Neural progenitor cell (in vitro differentiated cells): ENCODE measurements at regions not wholly inside any gene's neighbourhood (a gene's known extent, or its start where the extent isn't known, plus 50 kb on each side); places are given as distances from the start of the nearest gene placed in this dataset.

Experiments
- DNase-seq: peaks from one replicate; pipeline ENCODE4 v3.0.0-alpha.2; 2016; ENCODE audit warnings: low spot score
- H2AFZ ChIP-seq: fragments of 200-600 bp; sonication (generic); replicated peaks from 2 replicates; pipeline ENCODE4 v1.6.1; 2016; ENCODE audit warnings: antibody characterized with exemption
- H3F3A ChIP-seq: fragments of 200-600 bp; sonication (generic); 2 replicates; pipeline ENCODE4 v1.6.1; 2016; ENCODE audit warnings: antibody characterized with exemption, low read depth
- H3K27ac ChIP-seq: fragments of 200-600 bp; sonication (generic); 2 replicates; pipeline ENCODE4 v1.5.1; 2016; ENCODE audit warnings: mild to moderate bottlenecking
- H3K27me3 ChIP-seq: fragments of 200-600 bp; sonication (generic); 2 replicates; pipeline ENCODE4 v1.6.1; 2016; ENCODE audit warnings: mild to moderate bottlenecking, moderate library complexity
- H3K36me3 ChIP-seq: fragments of 200-600 bp; sonication (generic); 2 replicates; pipeline ENCODE4 v1.5.1; 2016
- H3K4me1 ChIP-seq: fragments of 200-600 bp; sonication (generic); 2 replicates; pipeline ENCODE4 v1.6.1; 2016; ENCODE audit warnings: mixed run types
- H3K4me2 ChIP-seq: fragments of 200-600 bp; sonication (generic); 2 replicates; pipeline ENCODE4 v1.6.1; 2016
- H3K4me3 ChIP-seq: fragments of 200-600 bp; sonication (generic); 2 replicates; pipeline ENCODE4 v1.5.1; 2016
- H3K79me2 ChIP-seq: fragments of 200-600 bp; sonication (generic); 2 replicates; pipeline ENCODE4 v1.6.1; 2016; ENCODE audit warnings: low read depth
- H3K9ac ChIP-seq: fragments of 200-600 bp; sonication (generic); 2 replicates; pipeline ENCODE4 v1.6.1; 2016
- H3K9me3 ChIP-seq: fragments of 200-600 bp; sonication (generic); 2 replicates; pipeline ENCODE4 v1.5.1; 2016; ENCODE audit warnings: low read depth
- H4K20me1 ChIP-seq: fragments of 200-600 bp; sonication (generic); 2 replicates; pipeline ENCODE4 v1.6.1; 2016; ENCODE audit warnings: low read depth
- H3K27ac Mint-ChIP-seq: 3 replicates; pipeline ENCODE4 v1.8.0; 2021; ENCODE audit warnings: mixed read lengths
- H3K27me3 Mint-ChIP-seq: 2 replicates; pipeline ENCODE4 v1.8.0; 2022; ENCODE audit warnings: low read depth, mild to moderate bottlenecking, inconsistent platforms, moderate library complexity, mixed read lengths; ENCODE audit not compliant: insufficient read depth
- H3K36me3 Mint-ChIP-seq: 3 replicates; pipeline ENCODE4 v1.8.0; 2021; ENCODE audit warnings: mixed read lengths
- H3K4me1 Mint-ChIP-seq: 3 replicates; pipeline ENCODE4 v1.8.0; 2021; ENCODE audit warnings: mixed read lengths
- H3K4me3 Mint-ChIP-seq: 3 replicates; pipeline ENCODE4 v1.8.0; 2021; ENCODE audit warnings: mild to moderate bottlenecking, moderate library complexity, mixed read lengths
- H3K9me3 Mint-ChIP-seq: 3 replicates; pipeline ENCODE4 v1.8.0; 2020; ENCODE audit warnings: mixed read lengths
- EZH2 ChIP-seq: fragments of 200-600 bp; sonication (generic); IDR thresholded peaks from 2 replicates; pipeline ENCODE4 v1.6.1; 2017; ENCODE audit warnings: antibody characterized with exemption, mild to moderate bottlenecking, moderate library complexity
- EZH2phosphoT487 ChIP-seq: fragments of 200-600 bp; sonication (generic); IDR thresholded peaks from 2 replicates; pipeline ENCODE4 v1.6.1; 2017; ENCODE audit warnings: antibody characterized with exemption
- TF ChIP-seq, protein P1 (sequence below): fragments of 200-600 bp; sonication (generic); IDR thresholded peaks from 2 replicates; pipeline ENCODE4 v1.5.1; 2017; ENCODE audit warnings: antibody characterized with exemption, mild to moderate bottlenecking

DNA sequence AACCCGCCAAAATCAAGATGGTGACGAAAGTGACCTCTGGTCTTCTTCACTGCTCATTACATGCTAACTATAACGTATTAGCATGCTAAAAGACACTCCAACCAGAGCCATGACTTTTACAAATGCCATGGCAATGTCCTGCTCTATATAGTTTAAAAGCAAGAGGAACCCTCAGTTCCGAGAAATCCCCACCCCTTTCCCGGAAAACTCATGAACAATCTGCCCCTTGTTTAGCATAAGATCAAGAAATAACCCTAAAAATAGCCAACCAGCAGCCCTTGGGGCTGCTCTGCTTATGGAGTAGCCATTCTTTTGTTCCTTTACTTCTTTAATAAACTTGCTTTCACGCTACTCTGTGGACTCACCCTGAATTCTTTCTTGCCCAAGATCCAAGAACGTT lies 463.5 kb upstream of the FAM241A start:
- peaks cover 4% of the 10 kb centered on the region for H3K27me3 Mint-ChIP-seq
- Histone ChIP-seq H3K4me3 (no peak overlapping the region), H3K9me3 (no peaks in the 10 kb centered on the region), H4K20me1 (no peaks in the 10 kb centered on the region), H3F3A (no peaks in the 10 kb centered on the region), H3K4me2 (no peak overlapping the region), H3K79me2 (no peaks in the 10 kb centered on the region), H3K27ac (no peak overlapping the region), H3K4me1 (no peaks in the 10 kb centered on the region), H3K9ac (no peak overlapping the region), H2AFZ (no peak overlapping the region), H3K36me3 (no peaks in the 10 kb centered on the region), H3K27me3 (no peaks in the 10 kb centered on the region)
- no peak overlapping the region for H3K4me3 Mint-ChIP-seq
- peaks cover 10% of the 10 kb centered on the region for H3K4me1 Mint-ChIP-seq
- no peaks in the 10 kb centered on the region for H3K36me3 Mint-ChIP-seq
- DNase-seq, result no peak
- H3K9me3 Mint-ChIP-seq, result peaks cover 2% of the 10 kb centered on the region
- TF ChIP-seq, protein P1, sequence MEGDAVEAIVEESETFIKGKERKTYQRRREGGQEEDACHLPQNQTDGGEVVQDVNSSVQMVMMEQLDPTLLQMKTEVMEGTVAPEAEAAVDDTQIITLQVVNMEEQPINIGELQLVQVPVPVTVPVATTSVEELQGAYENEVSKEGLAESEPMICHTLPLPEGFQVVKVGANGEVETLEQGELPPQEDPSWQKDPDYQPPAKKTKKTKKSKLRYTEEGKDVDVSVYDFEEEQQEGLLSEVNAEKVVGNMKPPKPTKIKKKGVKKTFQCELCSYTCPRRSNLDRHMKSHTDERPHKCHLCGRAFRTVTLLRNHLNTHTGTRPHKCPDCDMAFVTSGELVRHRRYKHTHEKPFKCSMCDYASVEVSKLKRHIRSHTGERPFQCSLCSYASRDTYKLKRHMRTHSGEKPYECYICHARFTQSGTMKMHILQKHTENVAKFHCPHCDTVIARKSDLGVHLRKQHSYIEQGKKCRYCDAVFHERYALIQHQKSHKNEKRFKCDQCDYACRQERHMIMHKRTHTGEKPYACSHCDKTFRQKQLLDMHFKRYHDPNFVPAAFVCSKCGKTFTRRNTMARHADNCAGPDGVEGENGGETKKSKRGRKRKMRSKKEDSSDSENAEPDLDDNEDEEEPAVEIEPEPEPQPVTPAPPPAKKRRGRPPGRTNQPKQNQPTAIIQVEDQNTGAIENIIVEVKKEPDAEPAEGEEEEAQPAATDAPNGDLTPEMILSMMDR, result no peak
- TF ChIP-seq EZH2phosphoT487, result no peak
- no peak for TF ChIP-seq EZH2
- H3K27ac Mint-ChIP-seq, result no peak overlapping the region

DNA sequence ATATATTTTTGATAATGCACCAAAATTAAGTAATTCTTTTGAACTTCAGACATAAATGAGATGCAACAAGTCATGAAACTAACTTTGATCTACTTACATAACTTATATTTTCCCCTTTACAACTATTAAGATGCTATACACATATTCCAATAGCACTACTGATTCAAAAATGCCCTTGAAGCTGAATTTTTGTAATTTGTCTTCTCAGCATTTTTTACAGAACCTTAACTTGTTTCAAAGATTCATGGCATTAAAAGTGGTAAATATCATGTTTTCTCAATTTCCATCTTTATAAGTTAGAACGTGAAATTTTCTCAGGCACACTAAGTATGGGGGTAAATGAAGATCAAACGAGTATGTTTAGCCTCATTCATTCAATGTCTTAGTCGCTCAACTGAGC lies 460.0 kb upstream of the FAM241A start:
- TF ChIP-seq, protein P1, result no peak
- TF ChIP-seq EZH2phosphoT487, result no peak
- TF ChIP-seq EZH2, result no peak
- H3K27ac Mint-ChIP-seq, result no peak overlapping the region
- H3F3A ChIP-seq, result no peaks in the 10 kb centered on the region
- no peaks in the 10 kb centered on the region for H4K20me1 ChIP-seq
- H3K9me3 ChIP-seq, result no peaks in the 10 kb centered on the region
- H3K4me1 Mint-ChIP-seq, result no peaks in the 10 kb centered on the region
- peaks cover 2% of the 10 kb centered on the region for H3K9me3 Mint-ChIP-seq
- H3K4me3 ChIP-seq, result no peak overlapping the region
- no peak overlapping the region for H2AFZ ChIP-seq
- no peak overlapping the region for H3K4me3 Mint-ChIP-seq
- no peak overlapping the region for H3K27ac ChIP-seq
- H3K79me2 ChIP-seq, result no peaks in the 10 kb centered on the region
- no peak for DNase-seq
- H3K27me3 Mint-ChIP-seq, result peaks cover 2% of the 10 kb centered on the region
- no peaks in the 10 kb centered on the region for H3K27me3 ChIP-seq
- H3K36me3 Mint-ChIP-seq, result no peaks in the 10 kb centered on the region
- H3K9ac ChIP-seq, result no peak overlapping the region
- H3K4me2 ChIP-seq, result no peak overlapping the region
- H3K4me1 ChIP-seq, result no peaks in the 10 kb centered on the region
- no peaks in the 10 kb centered on the region for H3K36me3 ChIP-seq

DNA sequence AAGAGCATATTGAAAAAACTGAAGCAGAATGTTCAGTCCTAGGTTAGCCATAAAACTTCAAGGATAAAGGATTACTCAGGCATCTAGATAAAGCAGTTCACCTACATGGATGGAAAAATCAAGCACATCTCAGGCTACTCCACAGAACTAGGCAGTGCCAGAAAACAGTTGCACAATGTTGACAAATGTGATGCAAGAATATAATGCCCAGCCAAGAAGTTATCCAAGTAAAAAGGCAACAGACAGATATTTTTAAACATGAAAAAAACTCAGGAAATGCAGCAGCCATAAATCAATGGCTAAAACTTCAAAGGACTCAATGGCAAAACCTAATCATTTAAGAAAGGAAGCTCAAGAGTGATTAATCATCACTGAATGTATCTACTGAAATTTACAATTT lies 456.0 kb upstream of the FAM241A start:
- H3K27ac ChIP-seq, result no peak overlapping the region
- H3K4me3 ChIP-seq, result no peak overlapping the region
- no peaks in the 10 kb centered on the region for H4K20me1 ChIP-seq
- no peak for DNase-seq
- H2AFZ ChIP-seq, result no peak overlapping the region
- H3K79me2 ChIP-seq, result no peaks in the 10 kb centered on the region
- Mint-ChIP-seq H3K36me3 (no peaks in the 10 kb centered on the region), H3K4me3 (no peak overlapping the region), H3K9me3 (peaks cover 2% of the 10 kb centered on the region), H3K27ac (no peak overlapping the region), H3K27me3 (no peaks in the 10 kb centered on the region), H3K4me1 (no peaks in the 10 kb centered on the region)
- H3K36me3 ChIP-seq, result no peaks in the 10 kb centered on the region
- no peaks in the 10 kb centered on the region for H3K9me3 ChIP-seq
- TF ChIP-seq EZH2, result no peak
- TF ChIP-seq EZH2phosphoT487, result no peak
- TF ChIP-seq, protein P1, result no peak
- no peak overlapping the region for H3K4me2 ChIP-seq
- no peaks in the 10 kb centered on the region for H3K27me3 ChIP-seq
- no peaks in the 10 kb centered on the region for H3F3A ChIP-seq
- no peaks in the 10 kb centered on the region for H3K4me1 ChIP-seq
- no peak overlapping the region for H3K9ac ChIP-seq

DNA sequence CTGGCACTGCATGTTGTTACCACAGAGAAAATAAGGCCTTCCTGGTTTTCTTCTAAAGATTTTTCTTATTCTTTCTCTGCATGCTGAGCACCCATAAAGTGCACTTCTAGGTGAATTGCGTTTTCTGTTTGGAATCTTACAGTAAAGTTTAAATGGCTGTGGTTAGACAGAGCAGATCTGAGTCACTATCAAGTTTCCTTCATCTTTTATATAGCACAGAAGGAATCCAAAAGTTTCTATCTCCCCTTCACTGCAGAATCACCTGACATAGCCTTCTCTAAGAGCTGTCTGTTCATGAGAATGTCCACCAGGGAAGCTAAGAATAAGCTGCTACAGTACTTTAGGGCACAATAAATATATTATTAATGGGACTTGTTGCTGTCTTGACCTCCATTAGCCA lies 455.5 kb upstream of the FAM241A start:
- no peaks in the 10 kb centered on the region for H3F3A ChIP-seq
- TF ChIP-seq, protein P1, result no peak
- no peak for TF ChIP-seq EZH2
- no peak for TF ChIP-seq EZH2phosphoT487
- Mint-ChIP-seq H3K4me1 (no peaks in the 10 kb centered on the region), H3K9me3 (no peaks in the 10 kb centered on the region), H3K27me3 (no peaks in the 10 kb centered on the region), H3K36me3 (no peaks in the 10 kb centered on the region), H3K4me3 (no peak overlapping the region), H3K27ac (no peak overlapping the region)
- H2AFZ ChIP-seq, result no peak overlapping the region
- no peaks in the 10 kb centered on the region for H3K79me2 ChIP-seq
- no peak for DNase-seq
- no peak overlapping the region for H3K27ac ChIP-seq
- H3K4me1 ChIP-seq, result no peaks in the 10 kb centered on the region
- H3K4me2 ChIP-seq, result no peak overlapping the region
- no peaks in the 10 kb centered on the region for H3K36me3 ChIP-seq
- no peaks in the 10 kb centered on the region for H4K20me1 ChIP-seq
- H3K4me3 ChIP-seq, result no peak overlapping the region
- H3K9ac ChIP-seq, result no peak overlapping the region
- H3K27me3 ChIP-seq, result no peaks in the 10 kb centered on the region
- no peaks in the 10 kb centered on the region for H3K9me3 ChIP-seq
